Hepatocyte (in vitro differentiated cells): ENCODE measurements at regions not wholly inside any gene's neighbourhood (a gene's known extent, or its start where the extent isn't known, plus 50 kb on each side); places are given as distances from the start of the nearest gene placed in this dataset.

Experiments
- EZH2 ChIP-seq: fragments of 200-600 bp; sonication (generic); IDR thresholded peaks from 2 replicates; pipeline ENCODE4 v1.6.1; 2016; ENCODE audit warnings: antibody characterized with exemption, mild to moderate bottlenecking, borderline replicate concordance
- EZH2phosphoT487 ChIP-seq: fragments of 200-600 bp; sonication (generic); IDR thresholded peaks from one replicate; pipeline ENCODE4 v1.6.1; 2018; ENCODE audit warnings: antibody characterized with exemption, mild to moderate bottlenecking, low read depth, moderate library complexity; ENCODE audit not compliant: unreplicated experiment, severe bottlenecking
- TF ChIP-seq, protein P1 (sequence below): fragments of 200-600 bp; sonication (generic); IDR thresholded peaks from 2 replicates; pipeline ENCODE4 v1.5.1; 2016; ENCODE audit warnings: antibody characterized with exemption, mild to moderate bottlenecking; ENCODE audit not compliant: poor library complexity

DNA sequence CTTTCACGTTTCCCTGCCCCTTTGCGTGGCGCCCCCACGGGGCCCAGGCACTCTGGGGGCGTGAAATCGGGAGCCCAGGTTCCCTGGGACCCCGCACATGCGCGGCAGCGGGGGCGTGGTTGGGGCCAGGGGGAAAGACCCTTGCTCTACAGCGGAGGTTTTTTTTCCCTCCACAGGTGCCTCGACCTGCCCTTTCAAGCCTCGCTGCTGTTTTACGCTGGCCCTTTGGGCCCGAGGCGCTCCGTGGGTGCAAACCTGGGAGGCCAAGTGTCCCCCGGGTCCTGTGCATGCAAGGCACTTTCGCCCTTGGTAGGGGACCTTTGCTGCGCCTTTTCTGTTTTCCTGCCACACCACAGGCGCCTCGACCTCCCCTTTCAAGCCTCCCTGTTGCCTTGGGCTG is 329.8 kb downstream of the ALG10 start:
- TF ChIP-seq, protein P1, sequence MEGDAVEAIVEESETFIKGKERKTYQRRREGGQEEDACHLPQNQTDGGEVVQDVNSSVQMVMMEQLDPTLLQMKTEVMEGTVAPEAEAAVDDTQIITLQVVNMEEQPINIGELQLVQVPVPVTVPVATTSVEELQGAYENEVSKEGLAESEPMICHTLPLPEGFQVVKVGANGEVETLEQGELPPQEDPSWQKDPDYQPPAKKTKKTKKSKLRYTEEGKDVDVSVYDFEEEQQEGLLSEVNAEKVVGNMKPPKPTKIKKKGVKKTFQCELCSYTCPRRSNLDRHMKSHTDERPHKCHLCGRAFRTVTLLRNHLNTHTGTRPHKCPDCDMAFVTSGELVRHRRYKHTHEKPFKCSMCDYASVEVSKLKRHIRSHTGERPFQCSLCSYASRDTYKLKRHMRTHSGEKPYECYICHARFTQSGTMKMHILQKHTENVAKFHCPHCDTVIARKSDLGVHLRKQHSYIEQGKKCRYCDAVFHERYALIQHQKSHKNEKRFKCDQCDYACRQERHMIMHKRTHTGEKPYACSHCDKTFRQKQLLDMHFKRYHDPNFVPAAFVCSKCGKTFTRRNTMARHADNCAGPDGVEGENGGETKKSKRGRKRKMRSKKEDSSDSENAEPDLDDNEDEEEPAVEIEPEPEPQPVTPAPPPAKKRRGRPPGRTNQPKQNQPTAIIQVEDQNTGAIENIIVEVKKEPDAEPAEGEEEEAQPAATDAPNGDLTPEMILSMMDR = no peak
- TF ChIP-seq EZH2 (no peak), EZH2phosphoT487 (no peak)
